GM19438 (cell line): ENCODE measurements at regions not wholly inside any gene's neighbourhood (a gene's known extent, or its start where the extent isn't known, plus 50 kb on each side); places are given as distances from the start of the nearest gene placed in this dataset.

ENCODE experiments used
- ATAC-seq: cut with Tn5 transposase; IDR thresholded peaks from one replicate; pipeline ENCODE4 v1.9.1; 2021; ENCODE audit warnings: low read depth; ENCODE audit not compliant: unreplicated experiment

DNA sequence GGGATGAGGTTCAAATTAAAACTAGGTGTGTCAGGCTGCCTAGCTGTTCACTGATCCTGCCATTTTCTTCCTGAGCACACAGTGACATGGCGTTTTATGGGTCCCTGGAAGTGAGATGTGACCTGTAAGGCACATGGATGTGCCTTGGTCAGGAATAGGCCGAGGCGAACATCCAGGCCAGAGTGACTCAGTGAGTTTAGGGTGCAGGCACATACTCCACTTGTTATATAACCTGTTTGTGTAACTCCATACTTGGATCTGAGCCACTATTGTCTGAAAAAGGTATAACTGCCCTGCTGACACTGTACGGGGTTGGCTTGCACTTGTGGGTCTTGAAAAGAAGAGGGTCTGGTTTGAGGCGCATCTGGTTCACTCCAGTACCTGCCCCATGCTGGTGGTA lies 150.1 kb upstream of the ADAMTS16 start:
- ATAC-seq: no peak

DNA sequence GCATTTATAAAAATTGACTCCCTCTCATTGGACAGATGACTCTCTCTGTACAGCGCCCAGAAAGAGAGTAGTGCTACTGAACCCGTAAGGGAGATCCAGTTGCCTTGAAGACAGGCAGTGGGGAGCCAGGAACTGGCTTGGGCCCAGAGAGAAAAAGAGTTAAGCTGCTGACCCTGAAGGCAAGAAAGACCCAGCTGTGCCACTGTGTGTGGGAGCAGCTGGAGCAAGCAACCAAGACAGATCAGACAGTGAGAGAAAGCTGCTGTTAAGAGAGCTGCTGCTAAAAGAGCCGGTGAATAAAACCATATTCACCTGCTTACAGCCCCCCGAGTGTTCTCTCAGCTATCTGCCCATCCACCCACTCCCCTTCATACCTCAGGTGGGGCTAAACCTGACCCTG lies 149.7 kb upstream of the ADAMTS16 start:
- no peak for ATAC-seq

DNA sequence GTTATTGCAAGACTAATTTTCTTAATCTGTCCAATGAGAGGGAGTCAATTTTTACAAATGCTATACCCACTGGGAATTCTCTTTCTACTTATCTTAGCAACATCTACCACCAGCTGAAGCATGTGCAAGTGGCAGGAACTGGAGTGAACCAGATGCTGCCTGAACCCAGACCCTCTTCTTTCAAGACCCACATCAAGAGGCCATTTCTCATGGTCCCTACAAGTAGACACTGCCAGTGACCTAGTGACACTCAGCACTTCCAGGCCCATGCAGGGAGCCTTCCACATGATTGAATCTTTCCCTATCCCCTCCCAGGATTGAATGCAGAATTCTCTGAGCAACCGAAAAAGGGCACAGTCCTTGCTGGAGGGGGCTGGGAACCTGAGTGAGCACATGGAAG lies 148.2 kb upstream of the ADAMTS16 start:
- no peak for ATAC-seq

DNA sequence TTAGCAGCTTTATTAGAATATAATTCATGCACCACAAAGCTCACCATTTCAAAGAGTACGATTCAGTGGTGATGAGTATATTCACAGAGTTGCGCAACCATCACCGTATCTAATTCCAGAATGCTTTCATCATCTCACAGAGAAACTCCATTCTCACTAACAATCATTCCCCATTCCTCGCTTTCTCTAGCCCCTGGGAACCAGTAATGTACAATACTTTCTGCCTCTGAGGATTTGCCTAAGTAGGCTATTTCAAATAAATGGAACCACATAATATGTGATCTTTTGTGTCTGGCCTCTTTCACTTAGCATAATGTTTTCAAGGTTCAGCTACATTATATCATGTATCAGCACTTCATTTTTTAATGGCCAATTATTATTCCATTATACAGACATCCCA lies 145.1 kb upstream of the ADAMTS16 start:
- no peak for ATAC-seq

DNA sequence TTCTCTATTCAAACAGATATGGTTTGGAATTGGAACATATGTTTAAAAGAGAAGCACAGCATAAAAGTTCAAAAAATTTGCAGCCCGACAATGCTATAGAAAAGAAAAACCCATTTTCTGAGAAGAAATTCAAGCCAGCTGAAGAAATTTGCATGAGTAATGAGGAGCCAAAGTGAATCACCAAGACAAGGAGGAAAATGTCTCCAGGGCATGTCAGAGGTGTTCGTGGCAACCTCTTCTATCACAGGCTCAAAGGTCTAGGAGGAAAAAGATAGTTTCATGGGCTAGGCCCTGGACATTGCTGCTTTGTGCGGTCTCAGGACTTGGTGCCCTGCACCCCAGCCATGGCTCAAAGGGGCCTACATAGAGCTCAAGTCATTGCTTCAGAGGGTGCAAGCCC lies 134.8 kb upstream of the ADAMTS16 start:
- no peak for ATAC-seq

DNA sequence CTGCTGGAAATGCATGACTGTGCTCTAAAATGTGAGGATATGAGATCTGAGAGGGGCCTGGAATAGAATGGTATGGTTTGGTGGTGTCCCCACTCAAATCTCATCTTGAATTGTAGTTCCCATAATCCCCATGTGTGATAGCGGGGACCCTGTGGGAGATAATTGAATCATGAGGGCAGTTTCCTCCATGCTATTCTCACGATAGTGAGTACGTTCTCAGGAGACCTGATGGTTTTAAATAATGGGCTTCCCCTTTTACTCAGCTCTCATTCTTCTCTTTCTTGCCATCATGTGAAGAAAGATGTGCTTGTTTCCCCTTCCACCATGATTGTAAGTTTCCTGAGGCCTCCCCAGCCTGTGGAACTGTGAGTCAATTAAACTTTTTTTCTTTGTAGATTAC lies 133.6 kb upstream of the ADAMTS16 start:
- ATAC-seq: no peak

DNA sequence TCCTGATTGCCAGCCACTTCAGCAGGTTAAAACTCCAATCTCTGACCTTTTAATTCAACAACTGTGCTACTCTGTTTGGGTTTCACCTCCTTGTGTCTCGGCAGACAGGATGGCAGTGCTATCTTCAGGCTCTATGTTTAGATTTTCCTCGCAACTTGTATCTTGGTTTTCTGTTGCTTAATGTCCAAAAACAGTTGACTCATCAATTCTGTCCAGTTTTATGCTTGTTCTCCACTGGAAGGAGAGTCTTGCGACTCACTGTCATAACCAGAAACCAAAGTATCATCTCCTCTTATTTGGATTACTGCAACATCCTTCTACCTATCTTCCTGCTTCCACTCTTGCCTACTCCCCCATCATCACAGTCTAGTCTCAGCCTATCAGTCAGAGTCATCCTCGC lies 130.9 kb upstream of the ADAMTS16 start:
- ATAC-seq: no peak

DNA sequence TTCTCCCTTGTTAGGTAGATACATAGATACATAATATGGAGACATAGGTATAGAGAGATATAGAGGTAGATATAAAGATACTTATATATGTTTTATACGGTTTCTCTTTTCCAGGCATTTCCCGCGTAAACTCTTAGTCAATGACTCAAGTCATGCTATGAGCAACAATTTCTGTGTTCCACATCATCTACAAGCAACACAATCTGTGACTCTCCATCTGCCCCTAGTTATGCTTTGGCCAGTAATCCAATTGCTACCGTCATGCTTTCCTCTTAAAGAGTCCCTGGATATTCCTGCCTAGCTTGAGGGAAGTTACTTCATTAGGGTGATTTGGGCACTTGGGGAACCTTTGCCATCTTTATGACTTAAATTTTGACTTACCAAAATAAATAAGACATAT lies 129.0 kb upstream of the ADAMTS16 start:
- no peak for ATAC-seq

DNA sequence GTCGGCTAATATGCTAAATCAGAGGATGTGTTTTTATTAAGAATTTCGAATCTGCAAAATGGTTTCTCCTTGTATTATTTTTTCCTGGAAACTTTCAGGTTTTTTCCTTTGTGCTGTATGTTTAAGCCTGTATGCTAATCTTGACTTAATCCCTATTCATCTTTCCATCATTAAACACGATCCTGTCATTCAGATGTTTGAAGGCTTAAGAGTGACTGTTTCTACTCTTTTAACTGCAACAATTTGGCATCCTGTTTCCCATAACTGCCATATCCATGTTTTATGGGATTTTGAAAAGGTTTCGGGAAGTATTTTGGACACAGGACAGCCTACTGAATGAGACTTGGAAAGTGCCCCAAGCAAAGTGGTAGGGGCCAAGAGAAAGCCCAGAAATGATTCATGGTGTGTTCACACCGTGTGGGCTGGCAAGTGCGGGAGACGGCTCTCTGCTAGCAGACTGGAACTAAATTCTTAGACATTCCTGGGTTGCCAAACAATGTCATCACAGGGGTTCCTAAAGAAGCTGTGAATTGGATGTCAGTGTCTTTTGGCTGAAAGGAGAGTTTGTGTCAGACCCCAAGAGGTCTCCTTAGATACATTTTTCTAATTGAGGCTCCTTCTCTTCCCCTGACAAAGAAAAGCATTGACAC lies 125.4 kb upstream of the ADAMTS16 start:
- no peak for ATAC-seq

DNA sequence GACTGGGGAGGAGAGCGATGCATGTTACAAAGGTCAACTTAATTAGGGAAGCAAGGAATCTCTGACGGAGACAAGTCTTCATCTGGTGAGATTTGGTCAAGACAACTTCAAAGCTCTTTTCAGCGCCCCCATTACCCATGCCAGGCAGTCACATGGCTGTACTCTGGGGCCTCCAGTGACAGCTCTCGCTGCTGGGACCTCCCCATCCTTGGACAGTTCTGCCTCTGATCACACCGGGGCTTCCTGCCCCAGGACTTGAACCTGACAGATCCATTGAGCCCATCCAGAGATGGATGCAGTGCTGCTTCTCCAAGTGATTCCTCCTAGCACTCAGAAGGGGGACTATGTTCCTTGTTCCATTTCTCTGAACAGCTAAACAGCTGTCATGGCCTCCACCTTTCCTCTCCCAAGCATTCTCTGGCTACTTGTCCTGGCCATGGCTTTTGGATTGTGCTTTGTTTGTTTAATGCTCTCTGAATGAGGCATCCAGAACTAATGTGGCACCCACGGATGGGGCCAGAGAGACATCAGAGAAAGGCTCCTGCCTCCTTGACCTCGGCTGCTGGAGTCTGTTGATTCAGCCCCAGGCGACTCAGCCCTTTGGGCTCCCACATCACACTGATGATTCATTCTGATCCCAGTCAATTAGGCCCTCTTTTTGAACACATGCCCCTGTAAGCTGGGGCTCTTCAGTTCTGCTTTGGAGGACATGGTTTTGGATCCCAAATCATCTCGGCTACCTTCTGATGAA lies 122.1 kb upstream of the ADAMTS16 start:
- ATAC-seq: no peak

DNA sequence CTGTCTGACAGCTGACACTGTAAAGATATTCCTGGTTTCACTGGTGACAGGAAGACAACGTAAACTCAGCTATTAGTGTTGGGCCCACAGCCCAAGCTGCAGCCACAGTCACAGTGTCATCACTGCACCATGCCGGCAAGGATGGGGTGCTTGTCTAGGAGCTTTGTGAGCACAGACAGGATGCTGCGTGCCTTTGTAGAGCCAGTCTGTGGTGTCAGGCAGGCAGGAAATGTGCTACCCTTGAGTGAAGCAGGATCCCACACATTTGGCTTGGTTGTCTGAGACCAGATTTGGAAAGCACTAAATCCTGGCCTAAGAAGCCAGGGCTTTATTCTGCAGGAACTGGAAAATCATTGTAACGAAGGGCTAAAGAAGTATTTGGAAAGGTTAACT lies 121.6 kb upstream of the ADAMTS16 start:
- no peak for ATAC-seq

DNA sequence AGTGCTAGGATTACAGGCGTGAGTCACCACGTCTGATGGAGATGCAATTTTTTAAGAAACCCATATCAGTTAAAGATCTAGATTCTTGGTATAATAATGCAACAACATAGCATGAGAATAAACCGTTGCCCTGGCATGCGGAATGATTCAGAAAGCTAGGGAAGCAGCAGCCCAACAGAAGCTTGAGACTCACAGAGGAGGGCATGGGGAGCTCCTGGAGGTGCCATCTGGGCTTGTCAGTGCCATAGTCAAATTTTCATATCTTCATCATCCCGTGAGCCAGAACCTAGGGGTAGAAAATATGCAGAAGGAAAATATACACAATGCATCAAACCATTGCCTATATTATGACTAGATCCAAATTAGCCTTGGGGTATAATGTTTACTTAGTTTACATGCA lies 118.7 kb upstream of the ADAMTS16 start:
- ATAC-seq: no peak

DNA sequence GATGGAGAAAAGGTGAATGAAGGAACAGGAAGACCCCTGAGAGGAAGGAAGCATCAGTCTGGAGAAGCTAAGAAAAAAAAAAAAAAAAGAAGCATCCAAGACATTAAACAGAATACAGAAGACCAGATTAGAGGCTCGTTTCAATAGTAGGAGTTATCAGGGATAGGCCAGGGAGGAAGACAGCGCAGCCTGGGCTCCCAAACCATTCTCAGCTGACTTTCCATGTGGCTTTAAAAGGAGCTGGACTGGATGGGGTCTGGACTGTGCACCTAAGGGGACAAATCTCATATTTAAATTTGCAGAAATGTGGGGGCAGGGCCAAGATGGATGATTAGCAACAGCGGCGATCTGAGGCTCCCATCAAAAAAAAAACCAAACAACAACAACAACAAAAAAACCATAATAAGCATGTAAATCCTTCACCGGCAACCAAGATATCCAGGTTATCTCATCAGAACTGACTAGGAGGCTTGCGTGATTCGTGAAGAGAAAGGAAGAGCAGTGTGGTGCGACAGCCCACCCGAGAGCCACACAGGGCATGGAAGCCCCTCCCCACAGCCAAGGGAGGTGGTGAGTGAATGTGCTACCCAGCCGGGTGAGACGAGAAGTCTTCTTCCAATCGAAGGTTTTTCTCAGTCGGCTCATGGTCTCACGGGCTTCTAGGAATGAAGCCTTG lies 114.9 kb upstream of the ADAMTS16 start:
- no peak for ATAC-seq

DNA sequence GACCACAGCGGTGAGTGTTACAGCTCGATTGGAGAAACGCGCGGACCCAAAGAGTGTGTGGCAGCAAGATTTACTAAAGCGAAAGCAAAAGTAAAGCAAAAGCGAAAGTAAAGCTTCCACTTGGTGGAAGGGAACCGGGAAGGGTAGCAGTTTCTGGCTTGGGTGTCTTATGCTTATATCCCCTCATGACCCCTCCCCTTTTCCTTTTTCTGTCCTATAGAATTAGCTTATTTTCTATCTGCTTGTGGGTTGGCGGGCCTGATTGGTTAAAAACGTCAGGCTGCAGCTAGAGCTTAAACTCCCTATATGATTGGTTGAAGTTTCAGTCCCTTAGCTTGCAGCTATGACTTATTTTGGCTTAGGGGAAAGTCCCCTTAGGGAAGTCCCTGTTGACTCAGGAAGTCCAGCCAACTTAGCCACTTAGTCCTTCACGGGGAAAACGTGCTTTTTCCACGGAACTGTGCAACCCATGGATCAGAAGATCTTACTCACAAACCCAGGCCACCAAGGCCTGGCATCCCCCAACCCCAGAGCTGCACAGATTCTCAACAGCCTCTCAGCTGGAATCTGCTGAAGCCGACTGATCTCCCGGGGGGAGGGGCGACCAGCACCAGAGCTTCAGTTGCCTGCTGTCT lies 114.2 kb upstream of the ADAMTS16 start:
- ATAC-seq: no peak

DNA sequence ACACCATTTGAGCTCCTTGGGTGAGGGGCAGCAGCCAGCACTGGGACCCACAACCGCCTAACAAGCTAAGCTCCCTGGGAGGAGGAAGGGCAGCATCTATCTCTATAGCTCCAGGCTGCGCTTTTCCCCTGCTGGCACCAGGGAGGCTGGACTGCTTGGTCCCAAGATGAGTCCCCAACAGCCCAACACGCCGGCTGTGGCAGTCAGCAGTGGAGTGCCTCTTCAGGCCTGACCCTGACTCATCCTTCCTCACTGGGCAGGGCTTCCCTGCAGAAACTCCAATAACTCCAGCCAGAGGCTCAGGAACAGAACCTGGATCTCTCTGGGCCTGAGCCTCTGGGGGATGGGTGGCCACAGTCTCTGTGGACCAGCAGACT lies 113.7 kb upstream of the ADAMTS16 start:
- ATAC-seq: no peak

DNA sequence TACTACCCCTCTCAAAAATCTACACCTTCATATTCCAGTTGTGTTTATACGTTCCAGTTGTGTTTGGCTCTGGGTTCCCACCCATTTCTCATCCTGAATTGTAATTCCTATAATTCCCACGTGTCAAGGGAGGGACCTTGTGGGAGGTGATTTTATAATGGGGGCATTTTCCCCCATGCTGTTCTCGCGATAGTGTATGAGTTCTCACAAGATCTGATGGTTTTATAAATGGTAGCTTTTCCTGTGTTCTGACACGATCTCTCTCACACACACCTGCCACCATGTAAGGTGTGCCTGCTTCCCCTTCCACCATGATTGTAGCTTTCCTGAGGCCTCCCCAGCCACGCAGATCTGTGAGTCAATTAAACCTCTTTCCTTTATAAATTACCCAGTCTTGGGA lies 108.5 kb upstream of the ADAMTS16 start:
- no peak for ATAC-seq

DNA sequence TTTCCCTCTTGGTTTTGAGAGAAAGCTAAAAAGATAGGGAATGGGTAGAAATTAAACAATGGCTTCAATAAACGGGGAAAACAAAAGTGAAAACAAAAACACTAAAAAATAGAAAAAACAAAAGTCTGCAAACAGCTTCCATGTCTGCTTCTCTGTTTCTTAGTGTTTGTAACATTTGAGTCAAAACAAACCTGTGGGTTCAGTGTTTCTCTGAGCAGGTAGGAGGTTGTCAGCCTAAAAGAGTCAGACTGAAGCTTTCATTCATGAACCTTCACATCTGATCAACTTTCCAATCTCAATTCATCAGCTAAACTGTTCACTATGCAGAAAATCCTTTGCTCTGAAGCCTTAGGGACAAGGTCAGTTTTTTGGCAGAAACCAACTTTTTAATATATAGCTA lies 102.5 kb upstream of the ADAMTS16 start:
- ATAC-seq: no peak

DNA sequence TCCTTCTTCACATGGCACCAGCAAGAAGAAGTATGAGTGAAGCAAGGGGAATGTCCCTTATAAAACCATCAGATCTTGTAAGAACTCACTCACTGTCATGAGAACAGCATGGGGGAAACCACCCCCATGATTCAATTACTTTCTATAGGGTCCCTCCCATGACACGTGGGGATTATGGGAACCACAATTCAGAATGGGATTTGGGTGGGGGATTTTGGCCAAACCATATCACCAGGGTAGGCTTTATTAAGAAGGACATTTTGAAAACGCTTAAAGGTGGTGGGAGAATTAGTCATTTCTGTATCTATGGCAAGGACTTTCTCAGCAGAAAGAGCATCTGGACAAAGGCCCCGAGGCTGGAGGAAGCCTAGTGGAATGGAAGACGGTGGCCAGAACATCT lies 100.2 kb upstream of the ADAMTS16 start:
- no peak for ATAC-seq

DNA sequence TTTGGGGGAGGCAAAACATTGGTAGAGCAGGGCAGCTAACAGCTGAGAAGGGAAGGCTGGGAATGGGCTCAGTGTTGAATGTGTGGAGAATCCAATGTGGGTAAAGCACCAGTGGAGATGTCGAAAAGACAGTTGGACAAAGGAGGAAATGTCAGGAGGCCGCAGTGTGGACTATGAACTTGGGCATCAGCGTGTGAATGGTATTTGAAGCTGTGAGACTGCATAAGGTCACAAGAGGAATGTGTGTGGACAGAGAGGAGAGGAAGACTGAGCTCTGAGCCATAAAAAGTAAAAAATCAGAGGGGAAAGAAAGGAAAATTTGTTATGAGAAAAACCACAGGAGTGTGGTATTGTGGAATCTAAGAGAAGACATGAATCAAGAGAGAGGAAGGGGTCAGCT lies 99.4 kb upstream of the ADAMTS16 start:
- no peak for ATAC-seq

DNA sequence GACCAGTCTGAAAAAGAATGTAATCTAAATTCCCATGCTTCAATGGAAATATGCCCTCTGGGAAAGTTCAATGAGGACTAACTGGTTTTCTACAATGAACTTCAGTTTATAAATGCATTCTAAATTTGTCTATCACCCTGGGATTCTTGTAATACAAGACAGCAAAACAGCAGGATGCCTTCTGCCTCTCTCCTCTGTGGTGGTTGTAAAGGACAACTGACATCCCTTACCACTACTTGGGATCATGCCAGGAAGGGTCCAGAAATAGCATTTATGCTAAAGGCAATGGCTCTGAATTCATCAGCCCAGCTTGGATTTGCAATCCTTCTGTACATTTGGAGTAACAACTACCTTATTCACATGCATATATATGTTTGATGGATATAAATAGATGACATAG lies 97.3 kb upstream of the ADAMTS16 start:
- no peak for ATAC-seq

DNA sequence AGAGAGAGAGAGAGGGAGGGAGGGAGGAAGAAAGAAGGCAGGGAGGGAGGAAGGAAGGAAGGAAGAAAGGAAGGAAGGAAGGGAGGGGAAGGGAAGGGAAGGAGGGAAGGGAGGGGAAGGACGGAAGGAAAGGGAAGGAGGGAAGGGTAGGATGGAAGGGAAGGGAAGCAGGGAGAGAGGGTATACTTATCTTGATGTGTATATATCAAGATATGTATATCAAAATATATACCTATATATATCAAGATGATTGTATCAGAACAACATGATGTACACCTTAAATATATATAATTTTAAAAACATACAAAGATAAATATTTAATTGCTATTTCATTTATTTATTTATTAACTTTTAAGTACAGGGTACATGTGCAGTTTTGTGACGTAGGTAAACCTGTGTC lies 96.8 kb upstream of the ADAMTS16 start:
- ATAC-seq: no peak
